Neural progenitor cell (in vitro differentiated cells): ENCODE measurements at regions not wholly inside any gene's neighbourhood (a gene's known extent, or its start where the extent isn't known, plus 50 kb on each side); places are given as distances from the start of the nearest gene placed in this dataset.

ENCODE experiments used
- DNase-seq: peaks from one replicate; pipeline ENCODE4 v3.0.0-alpha.2; 2016; ENCODE audit warnings: low spot score
- H2AFZ ChIP-seq: fragments of 200-600 bp; sonication (generic); replicated peaks from 2 replicates; pipeline ENCODE4 v1.6.1; 2016; ENCODE audit warnings: antibody characterized with exemption
- H3F3A ChIP-seq: fragments of 200-600 bp; sonication (generic); 2 replicates; pipeline ENCODE4 v1.6.1; 2016; ENCODE audit warnings: antibody characterized with exemption, low read depth
- H3K27ac ChIP-seq: fragments of 200-600 bp; sonication (generic); 2 replicates; pipeline ENCODE4 v1.5.1; 2016; ENCODE audit warnings: mild to moderate bottlenecking
- H3K27me3 ChIP-seq: fragments of 200-600 bp; sonication (generic); 2 replicates; pipeline ENCODE4 v1.6.1; 2016; ENCODE audit warnings: mild to moderate bottlenecking, moderate library complexity
- H3K36me3 ChIP-seq: fragments of 200-600 bp; sonication (generic); 2 replicates; pipeline ENCODE4 v1.5.1; 2016
- H3K4me1 ChIP-seq: fragments of 200-600 bp; sonication (generic); 2 replicates; pipeline ENCODE4 v1.6.1; 2016; ENCODE audit warnings: mixed run types
- H3K4me2 ChIP-seq: fragments of 200-600 bp; sonication (generic); 2 replicates; pipeline ENCODE4 v1.6.1; 2016
- H3K4me3 ChIP-seq: fragments of 200-600 bp; sonication (generic); 2 replicates; pipeline ENCODE4 v1.5.1; 2016
- H3K79me2 ChIP-seq: fragments of 200-600 bp; sonication (generic); 2 replicates; pipeline ENCODE4 v1.6.1; 2016; ENCODE audit warnings: low read depth
- H3K9ac ChIP-seq: fragments of 200-600 bp; sonication (generic); 2 replicates; pipeline ENCODE4 v1.6.1; 2016
- H3K9me3 ChIP-seq: fragments of 200-600 bp; sonication (generic); 2 replicates; pipeline ENCODE4 v1.5.1; 2016; ENCODE audit warnings: low read depth
- H4K20me1 ChIP-seq: fragments of 200-600 bp; sonication (generic); 2 replicates; pipeline ENCODE4 v1.6.1; 2016; ENCODE audit warnings: low read depth
- H3K27ac Mint-ChIP-seq: 3 replicates; pipeline ENCODE4 v1.8.0; 2021; ENCODE audit warnings: mixed read lengths
- H3K27me3 Mint-ChIP-seq: 2 replicates; pipeline ENCODE4 v1.8.0; 2022; ENCODE audit warnings: low read depth, mild to moderate bottlenecking, inconsistent platforms, moderate library complexity, mixed read lengths; ENCODE audit not compliant: insufficient read depth
- H3K36me3 Mint-ChIP-seq: 3 replicates; pipeline ENCODE4 v1.8.0; 2021; ENCODE audit warnings: mixed read lengths
- H3K4me1 Mint-ChIP-seq: 3 replicates; pipeline ENCODE4 v1.8.0; 2021; ENCODE audit warnings: mixed read lengths
- H3K4me3 Mint-ChIP-seq: 3 replicates; pipeline ENCODE4 v1.8.0; 2021; ENCODE audit warnings: mild to moderate bottlenecking, moderate library complexity, mixed read lengths
- H3K9me3 Mint-ChIP-seq: 3 replicates; pipeline ENCODE4 v1.8.0; 2020; ENCODE audit warnings: mixed read lengths
- CTCF ChIP-seq: fragments of 200-600 bp; sonication (generic); IDR thresholded peaks from 2 replicates; pipeline ENCODE4 v1.5.1; 2017; ENCODE audit warnings: antibody characterized with exemption, mild to moderate bottlenecking
- EZH2 ChIP-seq: fragments of 200-600 bp; sonication (generic); IDR thresholded peaks from 2 replicates; pipeline ENCODE4 v1.6.1; 2017; ENCODE audit warnings: antibody characterized with exemption, mild to moderate bottlenecking, moderate library complexity
- EZH2phosphoT487 ChIP-seq: fragments of 200-600 bp; sonication (generic); IDR thresholded peaks from 2 replicates; pipeline ENCODE4 v1.6.1; 2017; ENCODE audit warnings: antibody characterized with exemption

- DNase-seq, result no peak
- Histone ChIP-seq H3K27ac (no peak overlapping the region), H3K9me3 (peaks cover 25% of the 10 kb centered on the region), H3K4me3 (no peak overlapping the region), H3K79me2 (no peaks in the 10 kb centered on the region), H3K27me3 (no peaks in the 10 kb centered on the region), H3F3A (no peaks in the 10 kb centered on the region), H3K9ac (no peak overlapping the region), H3K4me2 (no peak overlapping the region), H4K20me1 (no peaks in the 10 kb centered on the region), H2AFZ (no peak overlapping the region), H3K36me3 (no peaks in the 10 kb centered on the region), H3K4me1 (no peaks in the 10 kb centered on the region)
- Mint-ChIP-seq H3K27me3 (peaks cover 3% of the 10 kb centered on the region), H3K27ac (no peak overlapping the region), H3K9me3 (peaks cover 3% of the 10 kb centered on the region), H3K4me3 (no peak overlapping the region), H3K36me3 (no peaks in the 10 kb centered on the region), H3K4me1 (peaks cover 22% of the 10 kb centered on the region)
- no peak for TF ChIP-seq CTCF
- no peak for TF ChIP-seq EZH2phosphoT487
- TF ChIP-seq EZH2, result no peak
Observed at GRCh38 chr9:1320607-1321195, 270.5 kb downstream of the DMRT2 start.

GRCh38 chr9:1327467-1327866 lies 277.3 kb downstream of the DMRT2 start:
- Histone ChIP-seq H3K27ac (no peak overlapping the region), H3K4me3 (no peak overlapping the region), H3K36me3 (no peaks in the 10 kb centered on the region), H3F3A (no peaks in the 10 kb centered on the region), H3K79me2 (no peaks in the 10 kb centered on the region), H3K4me2 (no peak overlapping the region), H3K9me3 (peaks cover 54% of the 10 kb centered on the region), H4K20me1 (no peaks in the 10 kb centered on the region), H3K9ac (no peak overlapping the region), H3K27me3 (no peaks in the 10 kb centered on the region), H3K4me1 (no peaks in the 10 kb centered on the region), H2AFZ (no peak overlapping the region)
- TF ChIP-seq CTCF (no peak), EZH2phosphoT487 (no peak), EZH2 (no peak)
- H3K27ac Mint-ChIP-seq, result no peak overlapping the region
- peaks cover 2% of the 10 kb centered on the region for H3K27me3 Mint-ChIP-seq
- H3K4me3 Mint-ChIP-seq, result no peak overlapping the region
- DNase-seq, result no peak
- H3K9me3 Mint-ChIP-seq, result no peaks in the 10 kb centered on the region
- H3K36me3 Mint-ChIP-seq, result no peaks in the 10 kb centered on the region
- peaks cover 16% of the 10 kb centered on the region for H3K4me1 Mint-ChIP-seq

- H3K27ac Mint-ChIP-seq, result no peak overlapping the region
- H3K9me3 ChIP-seq, result peaks cover 60% of the 10 kb centered on the region
- no peak for TF ChIP-seq EZH2
- TF ChIP-seq CTCF, result no peak
- TF ChIP-seq EZH2phosphoT487, result no peak
Observed at GRCh38 chr9:1328341-1328740, 278.2 kb downstream of the DMRT2 start.

More at GRCh38 chr9:1328341-1328740, 278.2 kb downstream of the DMRT2 start:
- Histone ChIP-seq H3K79me2 (no peaks in the 10 kb centered on the region), H3K4me1 (no peaks in the 10 kb centered on the region), H3F3A (no peaks in the 10 kb centered on the region), H3K9ac (no peak overlapping the region), H3K27ac (no peak overlapping the region), H4K20me1 (no peaks in the 10 kb centered on the region), H3K36me3 (no peaks in the 10 kb centered on the region), H3K4me3 (no peak overlapping the region), H2AFZ (no peak overlapping the region), H3K27me3 (no peaks in the 10 kb centered on the region), H3K4me2 (no peak overlapping the region)
- Mint-ChIP-seq H3K4me3 (no peak overlapping the region), H3K4me1 (peaks cover 16% of the 10 kb centered on the region), H3K36me3 (no peaks in the 10 kb centered on the region), H3K9me3 (no peaks in the 10 kb centered on the region), H3K27me3 (peaks cover 2% of the 10 kb centered on the region)
- DNase-seq, result no peak
